SW 1271 (cell line): ENCODE measurements at regions not wholly inside any gene's neighbourhood (a gene's known extent, or its start where the extent isn't known, plus 50 kb on each side); places are given as distances from the start of the nearest gene placed in this dataset.

Experiments used
- DNase-seq, 2 experiments: peaks; one replicate each; lab custom pipeline; 2025; lab: John Stamatoyannopoulos, UW

- no peak for DNase-seq
Observed at GRCh38 chr20:60131375-60131774, 173.2 kb downstream of the CDH26 start.

- no peak for DNase-seq
Observed at GRCh38 chr20:60132162-60132826, 174.1 kb downstream of the CDH26 start.

DNA sequence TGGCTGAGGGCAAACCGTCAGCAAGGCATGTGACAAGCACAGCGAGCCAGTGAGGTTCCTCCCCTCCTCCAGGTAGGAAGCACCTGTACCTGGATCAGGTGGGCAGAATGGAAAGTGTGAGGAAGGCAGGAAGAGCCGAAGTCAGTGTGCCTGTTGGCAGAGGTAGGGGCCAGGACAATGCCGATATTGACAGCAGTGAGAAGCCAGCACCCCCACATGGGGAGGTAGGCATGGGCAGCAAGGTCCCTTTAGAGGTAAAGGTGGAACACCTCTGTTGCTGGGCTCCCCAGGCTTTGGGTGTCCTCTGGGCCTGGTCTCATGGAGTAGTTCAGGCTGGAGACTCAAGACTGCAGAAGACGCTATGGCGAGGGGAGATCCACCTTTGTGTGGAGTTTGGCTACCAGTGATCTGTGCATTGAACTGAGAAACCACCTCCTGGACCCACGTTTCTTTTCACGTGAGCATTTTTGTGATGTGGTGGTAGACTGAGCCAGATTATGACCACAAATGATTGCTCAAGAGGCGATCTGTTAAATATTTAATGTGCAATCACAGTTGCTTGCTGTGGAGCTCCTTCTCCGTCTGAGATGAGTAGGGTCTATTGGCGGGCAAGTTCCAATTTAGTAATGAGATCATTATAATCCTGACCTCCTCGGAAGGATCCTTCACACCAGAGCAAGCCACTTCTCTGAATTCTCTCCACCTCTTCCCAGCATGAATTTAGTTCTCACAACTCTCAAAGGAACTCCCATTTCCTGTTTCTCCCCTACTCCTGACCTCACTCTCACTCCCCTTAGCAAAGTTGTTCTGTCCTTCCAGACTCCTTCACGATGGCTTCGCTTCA, 174.8 kb downstream of the CDH26 start:
- no peak for DNase-seq

GRCh38 chr20:60135276-60135675, 177.1 kb downstream of the CDH26 start:
- DNase-seq, result no peak

GRCh38 chr20:60136645-60137401, 178.6 kb downstream of the CDH26 start:
- no peak for DNase-seq

- peak; percentile 8 to 73 for DNase-seq
Observed at GRCh38 chr20:60137657-60138245, 179.5 kb downstream of the CDH26 start.

DNA sequence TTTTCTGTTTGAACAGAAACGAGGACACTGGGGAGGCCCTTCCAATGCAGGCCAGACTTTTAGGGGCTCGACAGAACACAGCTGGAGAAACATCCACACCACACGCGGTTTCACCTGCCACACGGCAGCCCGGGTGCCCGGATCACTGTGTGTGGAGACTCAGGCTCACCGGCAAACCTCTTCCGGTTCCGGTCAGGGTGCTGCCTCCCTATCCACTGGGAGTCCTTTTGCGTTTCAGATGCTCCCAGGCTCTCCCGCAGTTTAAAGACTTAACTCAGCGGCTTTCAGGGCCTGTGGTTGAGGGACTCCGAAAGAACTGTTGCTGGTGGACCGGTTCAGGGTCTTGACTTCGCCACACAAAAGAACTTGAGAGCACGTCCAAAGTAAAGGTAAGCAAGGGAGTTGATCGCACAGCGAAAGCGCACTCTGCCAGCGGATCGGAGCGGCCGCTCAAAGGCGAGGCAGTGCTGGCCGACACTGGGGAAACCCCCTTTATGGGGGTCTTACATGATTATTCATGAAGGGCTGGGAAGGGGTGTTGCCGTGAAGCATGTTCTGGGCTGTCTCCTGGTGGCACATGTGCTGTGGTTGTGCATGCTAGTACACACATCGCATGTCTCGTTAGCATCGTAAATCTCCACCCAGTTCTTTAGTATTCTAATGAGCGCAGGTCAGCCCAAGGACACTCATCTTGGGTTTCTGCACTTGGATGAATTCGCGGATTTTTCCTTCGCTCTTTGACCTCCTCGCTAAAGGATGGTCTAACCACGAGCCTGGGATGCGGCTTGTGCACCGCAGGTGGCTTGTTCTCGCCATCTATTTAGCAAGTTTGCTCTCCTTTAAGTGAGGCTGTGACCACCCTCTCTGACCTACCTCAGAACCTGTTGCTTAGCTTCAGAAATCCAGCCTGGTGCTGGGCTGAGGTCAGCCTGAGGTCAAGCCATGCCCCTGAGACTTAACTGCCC, 180.3 kb downstream of the CDH26 start:
- peak; percentile 12 to 59 for DNase-seq

DNA sequence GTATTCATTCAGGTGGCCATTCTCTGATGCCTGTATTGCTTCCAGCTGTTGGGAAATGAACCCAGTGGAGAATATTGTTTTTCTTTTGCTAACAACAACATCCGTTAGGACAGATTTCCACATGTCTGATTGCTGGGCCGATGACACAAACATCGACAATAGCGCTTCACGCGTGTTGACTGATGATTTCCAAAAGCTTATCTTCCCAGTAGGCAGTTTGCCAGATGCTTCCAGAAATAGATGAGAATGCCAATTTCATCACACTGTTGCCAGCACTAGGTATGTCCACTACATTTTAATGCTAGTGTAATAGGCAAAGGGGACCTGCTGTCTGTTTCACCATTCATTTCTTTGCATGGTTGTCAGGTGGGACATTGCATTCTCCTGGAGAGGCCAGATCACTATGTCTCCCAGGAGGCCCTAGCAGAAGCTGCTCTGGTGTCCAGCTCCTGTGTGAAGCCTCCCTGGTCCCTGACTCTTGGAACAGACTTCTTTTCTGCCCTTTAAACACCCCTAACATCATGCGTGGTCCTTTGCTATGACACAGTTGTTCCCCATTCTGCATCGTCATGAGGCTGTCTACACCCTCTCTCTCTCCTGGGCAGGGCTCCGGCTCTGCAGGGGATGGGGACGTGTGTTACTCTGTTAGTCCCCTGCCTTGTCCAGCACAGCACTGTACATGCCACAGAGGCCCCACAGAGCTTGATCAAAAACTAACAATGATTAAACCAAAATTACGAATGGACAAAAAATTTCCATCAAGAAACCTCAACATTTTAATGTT, 181.6 kb downstream of the CDH26 start:
- DNase-seq, result no peak

- DNase-seq, result no peak
Observed at GRCh38 chr20:60142587-60142986, 184.4 kb downstream of the CDH26 start.

GRCh38 chr20:60143261-60143842, 185.1 kb downstream of the CDH26 start:
- DNase-seq, result no peak

- no peak for DNase-seq
Observed at GRCh38 chr20:60144404-60144803, 186.2 kb downstream of the CDH26 start.

GRCh38 chr20:60144974-60145527, 186.8 kb downstream of the CDH26 start:
- no peak for DNase-seq

DNA sequence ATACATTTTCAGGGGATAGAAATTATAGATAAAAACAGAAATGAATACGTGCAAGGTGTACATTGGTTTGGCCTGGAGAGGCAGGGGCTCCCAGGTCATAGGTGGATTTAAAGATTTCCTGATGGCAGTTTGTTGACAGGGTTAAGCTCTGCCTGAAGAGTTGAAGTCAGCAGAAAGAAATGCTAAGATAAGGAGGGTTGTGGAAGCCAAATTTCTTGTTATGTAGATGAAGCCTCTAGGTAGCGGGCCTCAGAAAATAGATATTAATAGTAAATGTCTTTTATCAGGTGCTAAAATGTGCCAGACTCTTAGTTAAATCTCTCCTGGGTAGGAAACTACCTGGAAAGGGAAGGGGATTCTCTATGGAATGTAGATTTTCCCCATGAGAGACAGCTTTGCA, 188.8 kb downstream of the CDH26 start:
- DNase-seq, result no peak

DNA sequence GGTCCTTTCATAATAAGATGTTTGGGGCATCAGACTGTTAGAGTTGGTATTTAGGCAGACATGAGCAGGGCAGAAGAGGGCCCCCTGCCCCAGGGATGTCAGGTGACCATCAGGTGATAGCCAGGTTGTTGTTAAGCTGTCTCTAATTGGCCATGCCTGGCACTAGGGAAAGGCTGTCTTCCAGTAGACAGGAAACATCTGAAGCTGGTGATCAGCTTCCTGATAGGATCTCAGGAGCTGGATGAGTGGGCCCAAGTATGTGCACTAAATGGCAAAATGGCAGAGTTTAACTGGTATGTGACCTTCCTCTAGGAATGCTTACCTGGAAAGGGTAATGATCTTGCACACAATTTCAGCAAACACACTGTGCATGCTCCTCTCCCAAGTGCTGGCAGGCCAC, 190.7 kb downstream of the CDH26 start:
- no peak for DNase-seq

DNA sequence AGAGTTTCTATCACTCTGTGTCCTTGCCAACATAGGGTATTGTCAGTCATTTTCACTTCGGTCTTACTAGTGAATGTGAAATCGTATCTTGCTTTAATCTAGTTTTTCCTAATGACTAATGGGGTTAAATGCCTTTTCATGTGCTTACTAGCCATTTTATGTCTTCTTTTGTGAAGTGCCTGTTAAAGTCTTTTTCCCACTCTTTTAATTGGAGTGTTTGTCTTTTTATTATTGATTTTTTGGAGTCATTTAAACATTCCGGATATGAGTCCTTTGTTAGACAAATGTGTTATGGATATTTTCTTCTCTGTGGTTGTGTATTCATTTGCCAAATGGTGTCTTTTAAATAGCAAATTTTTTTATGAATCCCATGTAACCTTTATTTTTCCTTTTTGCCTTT, 194.6 kb downstream of the CDH26 start:
- DNase-seq, result no peak

DNA sequence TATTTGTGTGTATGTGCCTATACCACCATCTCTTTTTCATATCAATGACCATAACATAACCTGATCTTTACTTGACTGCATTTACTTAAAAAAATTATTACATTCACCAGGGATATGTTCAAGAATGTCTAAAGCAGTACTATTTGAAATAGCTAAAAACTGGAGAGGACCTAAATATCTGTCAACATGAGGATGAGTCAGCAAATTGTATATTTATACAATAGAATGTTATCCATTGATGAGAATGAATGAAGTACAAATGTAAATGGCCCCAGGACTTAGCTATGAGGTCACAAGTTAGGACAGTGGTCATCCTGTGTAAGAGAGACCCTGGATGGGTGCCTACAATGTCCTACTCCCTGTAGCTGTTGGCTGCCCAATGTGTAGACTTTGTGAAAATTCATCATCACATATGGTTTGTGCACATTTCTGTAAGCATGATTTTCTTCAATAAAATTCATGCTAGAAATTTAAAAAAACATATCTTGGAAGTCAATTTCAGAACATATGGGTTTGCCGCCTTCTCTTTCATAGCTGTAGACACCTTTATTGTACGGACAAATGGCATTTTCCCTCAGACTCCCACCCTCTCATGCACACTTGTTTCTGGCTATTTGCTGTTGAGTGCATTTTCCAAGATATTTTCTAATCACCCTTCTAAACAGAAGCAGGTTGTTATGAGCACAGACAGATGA, 202.4 kb downstream of the CDH26 start:
- DNase-seq, result no peak

DNA sequence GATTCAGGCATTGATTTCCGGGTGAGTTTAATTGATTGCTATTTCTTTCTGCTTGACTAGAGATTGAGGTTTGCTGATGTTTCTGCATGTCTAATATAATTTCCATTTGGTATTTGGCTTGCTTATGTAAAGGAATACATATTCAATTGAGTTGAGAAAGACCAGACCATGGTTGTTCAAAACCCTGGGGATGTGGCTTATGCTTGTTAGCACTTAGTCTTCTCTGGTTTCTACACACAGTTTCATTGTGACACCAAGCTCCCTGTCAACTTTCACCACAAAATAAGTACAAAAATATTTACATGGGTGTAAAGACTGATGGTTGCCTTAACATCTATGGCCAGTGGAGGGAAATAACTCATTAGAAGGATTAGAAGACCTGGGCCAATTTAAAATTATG, 209.6 kb downstream of the CDH26 start:
- DNase-seq, result no peak

DNA sequence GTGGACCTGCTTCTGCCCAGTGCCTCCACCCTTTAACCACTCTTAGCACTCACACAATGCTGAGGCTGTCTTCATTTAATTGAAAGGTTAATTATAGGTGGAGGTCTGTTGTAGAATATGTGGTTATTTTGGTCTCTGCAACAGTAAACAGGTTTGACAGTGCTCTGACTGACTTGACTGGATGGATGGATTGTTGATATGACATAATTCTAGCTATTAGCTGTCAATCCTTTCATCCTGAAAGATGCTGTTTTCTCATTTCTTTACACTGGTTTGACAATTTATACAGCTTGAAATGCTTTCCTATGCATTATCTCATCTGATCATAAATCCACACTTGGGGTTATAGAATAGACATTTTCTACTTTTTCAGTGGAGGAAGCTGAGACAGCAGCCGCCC, 210.7 kb downstream of the CDH26 start:
- no peak for DNase-seq

DNA sequence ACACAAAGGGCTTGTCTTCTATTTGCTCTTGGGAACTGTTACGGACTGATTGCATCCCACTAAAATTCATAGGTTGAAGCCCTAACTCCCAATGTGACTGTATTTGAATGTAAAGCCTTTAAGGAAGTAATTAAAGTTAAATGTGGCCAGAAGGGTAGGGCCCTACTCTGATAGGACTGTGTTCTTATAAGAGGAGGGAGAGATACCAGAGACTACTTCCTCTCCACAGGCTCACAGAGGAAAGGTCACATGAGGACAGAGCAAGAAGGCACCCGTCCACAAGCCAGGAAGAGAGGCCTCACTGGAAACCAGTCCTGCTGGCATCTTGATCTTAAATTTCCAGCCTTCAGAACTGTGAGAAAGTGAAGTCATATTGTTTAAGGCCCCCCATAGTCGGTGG, 211.9 kb downstream of the CDH26 start:
- DNase-seq, result no peak
